HFFc6 (cell line): ENCODE measurements at regions not wholly inside any gene's neighbourhood (a gene's known extent, or its start where the extent isn't known, plus 50 kb on each side); places are given as distances from the start of the nearest gene placed in this dataset.

Experiments used
- DNase-seq: peaks from one replicate; pipeline ENCODE4 v3.0.0-alpha.2; 2018
- H3K27ac Mint-ChIP-seq: 2 replicates; pipeline ENCODE4 v1.8.0; 2020; ENCODE audit warnings: mild to moderate bottlenecking, mixed read lengths
- H3K27me3 Mint-ChIP-seq: 2 replicates; pipeline ENCODE4 v1.8.0; 2021; ENCODE audit warnings: mild to moderate bottlenecking, moderate library complexity, mixed read lengths; ENCODE audit not compliant: insufficient read depth
- H3K36me3 Mint-ChIP-seq: 2 replicates; pipeline ENCODE4 v1.8.0; 2021; ENCODE audit warnings: low read depth, mixed read lengths
- H3K4me1 Mint-ChIP-seq: 2 replicates; pipeline ENCODE4 v1.8.0; 2020; ENCODE audit warnings: low read depth, mixed read lengths
- H3K4me3 Mint-ChIP-seq: 2 replicates; pipeline ENCODE4 v1.8.0; 2020; ENCODE audit warnings: mild to moderate bottlenecking, moderate library complexity, mixed read lengths
- H3K9me3 Mint-ChIP-seq: 2 replicates; pipeline ENCODE4 v1.8.0; 2020; ENCODE audit warnings: mild to moderate bottlenecking, mixed read lengths
- CTCF ChIP-seq: fragments of 200-600 bp; sonication (generic); IDR thresholded peaks from 2 replicates; pipeline ENCODE4 v1.5.0; 2021; ENCODE audit warnings: antibody characterized with exemption, mild to moderate bottlenecking

DNA sequence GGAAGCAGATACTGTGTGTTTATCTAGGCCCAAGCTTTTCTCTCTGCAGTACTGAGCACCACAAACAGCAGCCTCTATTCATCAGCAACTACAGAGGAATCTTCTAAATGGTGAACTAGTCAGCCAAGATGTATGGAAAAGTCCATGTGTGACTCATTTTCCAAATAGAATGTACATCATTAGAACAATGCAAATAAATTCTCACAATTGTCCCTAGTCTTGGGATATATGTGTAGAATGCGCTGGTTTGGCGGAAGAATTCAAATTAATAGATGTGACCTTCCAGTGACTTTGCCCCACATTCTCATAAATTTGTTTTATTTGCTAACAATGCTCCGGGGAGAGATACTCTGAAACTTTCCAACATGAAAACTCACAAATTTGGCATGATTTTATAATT lies 436.2 kb downstream of the CBLN4 start:
- no peak overlapping the region for H3K4me3 Mint-ChIP-seq
- no peaks in the 10 kb centered on the region for H3K36me3 Mint-ChIP-seq
- no peak overlapping the region for H3K27ac Mint-ChIP-seq
- no peak for TF ChIP-seq CTCF
- peaks cover 50% of the 10 kb centered on the region for H3K9me3 Mint-ChIP-seq
- DNase-seq, result no peak
- H3K4me1 Mint-ChIP-seq, result no peaks in the 10 kb centered on the region
- H3K27me3 Mint-ChIP-seq, result no peaks in the 10 kb centered on the region

DNA sequence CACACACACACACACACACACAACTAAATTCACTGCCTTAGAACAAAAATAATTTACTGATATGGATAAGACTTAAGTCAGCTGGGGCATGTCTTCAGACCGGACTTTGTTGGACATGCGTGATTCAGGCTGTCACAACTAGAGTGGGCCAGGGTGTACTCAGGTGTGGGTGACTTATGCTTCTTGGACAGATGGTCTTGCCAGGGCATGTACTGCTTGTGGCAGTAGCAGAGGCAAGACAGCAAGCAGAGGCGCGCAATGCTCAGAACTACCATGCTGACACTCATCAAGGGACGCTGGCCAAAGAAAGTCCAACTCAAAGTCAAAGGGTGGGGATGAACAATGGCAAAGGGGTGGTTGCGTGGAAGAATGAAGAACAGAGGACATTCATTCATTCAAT lies 437.5 kb downstream of the CBLN4 start:
- no peaks in the 10 kb centered on the region for H3K27me3 Mint-ChIP-seq
- H3K27ac Mint-ChIP-seq, result no peak overlapping the region
- no peaks in the 10 kb centered on the region for H3K4me1 Mint-ChIP-seq
- no peak overlapping the region for H3K4me3 Mint-ChIP-seq
- peaks cover 9% of the 10 kb centered on the region; the same call in 1 of the 2 replicates for H3K36me3 Mint-ChIP-seq
- no peak for TF ChIP-seq CTCF
- peaks cover 63% of the 10 kb centered on the region for H3K9me3 Mint-ChIP-seq
- DNase-seq, result no peak

DNA sequence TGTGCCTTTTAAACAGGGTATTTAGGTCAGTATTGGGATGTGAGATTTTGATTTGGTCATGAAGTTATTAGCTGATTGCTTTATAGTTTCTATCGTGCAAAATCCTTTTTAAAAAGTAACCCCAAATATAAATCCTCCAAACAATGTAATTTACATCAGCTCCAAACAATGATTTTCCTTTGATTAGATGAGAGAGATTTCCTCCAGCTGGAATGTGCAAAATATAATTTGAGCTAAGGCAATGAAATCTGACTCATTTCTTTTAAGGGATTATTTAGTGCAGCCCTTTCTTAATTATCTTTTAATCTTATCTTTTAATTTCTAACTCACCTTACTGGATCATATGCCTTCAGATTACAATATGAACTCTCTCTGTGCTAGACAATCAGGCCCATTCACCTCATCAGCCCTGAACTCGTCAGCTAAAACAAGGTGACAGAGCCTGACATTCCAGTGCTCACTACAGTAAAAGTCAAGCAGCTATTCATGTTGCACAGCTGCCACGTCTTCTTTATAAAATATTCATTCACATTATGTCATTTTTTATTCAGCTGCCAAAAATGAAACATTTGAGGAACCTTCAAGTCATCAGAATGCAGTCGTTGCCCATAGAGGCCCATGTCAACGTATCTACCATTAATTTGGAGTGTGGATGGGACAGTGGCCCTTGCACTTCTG lies 440.1 kb downstream of the CBLN4 start:
- peaks cover 54% of the 10 kb centered on the region for H3K9me3 Mint-ChIP-seq
- no peaks in the 10 kb centered on the region for H3K4me1 Mint-ChIP-seq
- DNase-seq, result no peak
- no peak overlapping the region for H3K4me3 Mint-ChIP-seq
- TF ChIP-seq CTCF, result no peak
- no peak overlapping the region for H3K27ac Mint-ChIP-seq
- H3K27me3 Mint-ChIP-seq, result no peaks in the 10 kb centered on the region
- H3K36me3 Mint-ChIP-seq, result peaks cover 9% of the 10 kb centered on the region; the same call in 1 of the 2 replicates

- peaks cover 55% of the 10 kb centered on the region for H3K9me3 Mint-ChIP-seq
- no peak for TF ChIP-seq CTCF
- no peak overlapping the region for H3K27ac Mint-ChIP-seq
- peaks cover 9% of the 10 kb centered on the region; the same call in 1 of the 2 replicates for H3K36me3 Mint-ChIP-seq
- H3K4me3 Mint-ChIP-seq, result no peak overlapping the region
- no peaks in the 10 kb centered on the region for H3K4me1 Mint-ChIP-seq
- no peak for DNase-seq
- H3K27me3 Mint-ChIP-seq, result no peaks in the 10 kb centered on the region
Observed at GRCh38 chr20:55561259-55561658, 444.1 kb downstream of the CBLN4 start.

- TF ChIP-seq CTCF, result no peak
- Mint-ChIP-seq H3K9me3 (peaks cover 46% of the 10 kb centered on the region), H3K27ac (no peak overlapping the region), H3K4me1 (no peaks in the 10 kb centered on the region), H3K27me3 (no peaks in the 10 kb centered on the region), H3K36me3 (no peaks in the 10 kb centered on the region), H3K4me3 (no peak overlapping the region)
- no peak for DNase-seq
Observed at GRCh38 chr20:55557191-55557590, 448.1 kb downstream of the CBLN4 start.
